IMR-90 (cell line): ENCODE measurements at regions not wholly inside any gene's neighbourhood (a gene's known extent, or its start where the extent isn't known, plus 50 kb on each side); places are given as distances from the start of the nearest gene placed in this dataset.

Experiments used
- ATAC-seq: fragments of 200-7000 bp; cut with Tn5 transposase; 2 replicates; pipeline ENCODE4 v1.9.1; 2020; ENCODE audit warnings: low read depth, mild to moderate bottlenecking, moderate library complexity
- BruUV-seq: library from RNA; stranded (reverse); fragments of 400-500 nt; replicated peaks from 2 replicates; lab custom pipeline; 2021; lab: Mats Ljungman, UMichigan
- CTCF ChIA-PET: fragments of 300-600 bp; formaldehyde crosslinking; extraction: SDS; loops from one replicate; lab custom pipeline; 2021; ENCODE audit warnings: antibody characterized with exemption; lab: Yijun Ruan, JAX
- POLR2A ChIA-PET: fragments of 300-600 bp; sonication (Branson Sonifier 250); formaldehyde crosslinking; loops from one replicate; lab custom pipeline; 2022; ENCODE audit warnings: antibody characterized with exemption; ENCODE audit not compliant: unreplicated experiment; lab: Charles Lee
- DNase-seq: peaks from one replicate; pipeline ENCODE4 v3.0.0; 2013
- H2AFZ ChIP-seq: replicated peaks from 2 replicates; pipeline ENCODE3; 2013; ENCODE audit warnings: low read length, mild to moderate bottlenecking; ENCODE audit not compliant: poor library complexity
- H2AK5ac ChIP-seq: 2 replicates; pipeline ENCODE4 v1.6.1; 2013; ENCODE audit warnings: low read depth, low read length, inconsistent platforms
- H2AK9ac ChIP-seq: replicated peaks from 2 replicates; pipeline ENCODE3; 2013; ENCODE audit warnings: mild to moderate bottlenecking, low read depth, low read length, moderate library complexity; ENCODE audit not compliant: poor library complexity
- H2BK120ac ChIP-seq: 2 replicates; pipeline ENCODE4 v1.6.1; 2013; ENCODE audit warnings: low read depth, low read length, inconsistent platforms
- H2BK15ac ChIP-seq: 3 replicates; pipeline ENCODE4 v1.6.1; 2013; ENCODE audit warnings: low read depth, low read length, inconsistent platforms
- H2BK20ac ChIP-seq: 2 replicates; pipeline ENCODE4 v1.6.1; 2013; ENCODE audit warnings: low read depth, mild to moderate bottlenecking, inconsistent platforms, low read length, moderate library complexity
- H2BK5ac ChIP-seq: 2 replicates; pipeline ENCODE4 v1.6.1; 2013; ENCODE audit warnings: mild to moderate bottlenecking, low read depth, low read length, inconsistent platforms; ENCODE audit not compliant: poor library complexity, severe bottlenecking
- H3K14ac ChIP-seq: replicated peaks from 2 replicates; pipeline ENCODE4 v1.6.1; 2013; ENCODE audit warnings: low read depth, low read length, inconsistent platforms
- H3K18ac ChIP-seq: 2 replicates; pipeline ENCODE4 v1.6.1; 2013; ENCODE audit warnings: low read depth, low read length, control low read depth
- H3K23ac ChIP-seq: 2 replicates; pipeline ENCODE4 v1.6.1; 2013; ENCODE audit warnings: low read depth, low read length, inconsistent platforms
- H3K27ac ChIP-seq: 2 replicates; pipeline ENCODE4 v1.5.1; 2013; ENCODE audit warnings: mild to moderate bottlenecking, control low read depth, low read length; ENCODE audit not compliant: insufficient read depth
- H3K27me3 ChIP-seq: 2 replicates; pipeline ENCODE4 v1.6.1; 2013; ENCODE audit warnings: low read length; ENCODE audit not compliant: control insufficient read depth, insufficient read depth
- H3K36me3 ChIP-seq: 2 replicates; pipeline ENCODE4 v1.6.1; 2013; ENCODE audit warnings: low read length, mixed read lengths; ENCODE audit not compliant: control insufficient read depth, insufficient read depth
- H3K4ac ChIP-seq: 2 replicates; pipeline ENCODE4 v1.6.1; 2013; ENCODE audit warnings: low read depth, low read length, inconsistent platforms
- H3K4me1 ChIP-seq: 2 replicates; pipeline ENCODE4 v1.6.1; 2013; ENCODE audit warnings: low read length, mixed read lengths; ENCODE audit not compliant: control insufficient read depth, insufficient read depth
- H3K4me2 ChIP-seq: 2 replicates; pipeline ENCODE4 v1.6.1; 2013; ENCODE audit warnings: low read depth, mild to moderate bottlenecking, control low read depth, low read length, moderate library complexity
- H3K4me3 ChIP-seq: 2 replicates; pipeline ENCODE4 v1.5.1; 2013; ENCODE audit warnings: low read depth, mild to moderate bottlenecking, control low read depth, low read length, moderate library complexity; ENCODE audit not compliant: insufficient read depth
- H3K56ac ChIP-seq: 2 replicates; pipeline ENCODE4 v1.6.1; 2013; ENCODE audit warnings: low read length, inconsistent platforms; ENCODE audit not compliant: insufficient read depth; ENCODE audit errors: extremely low read depth
- H3K79me1 ChIP-seq, 2 experiments: 2 replicates each; pipeline ENCODE4 v1.6.1; 2013; ENCODE audit warnings: low read length in 2 of 2, inconsistent platforms in 1 of 2, low read depth in 1 of 2
- H3K9ac ChIP-seq: 2 replicates; pipeline ENCODE4 v1.6.1; 2013; ENCODE audit warnings: low read depth, low read length, control low read depth
- H3K9me1 ChIP-seq: 2 replicates; pipeline ENCODE4 v1.6.1; 2013; ENCODE audit warnings: low read length, inconsistent platforms; ENCODE audit not compliant: insufficient read depth
- H3K9me3 ChIP-seq: 2 replicates; pipeline ENCODE4 v1.6.1; 2013; ENCODE audit warnings: low read length; ENCODE audit not compliant: control insufficient read depth, insufficient read depth
- H4K20me1 ChIP-seq: 2 replicates; pipeline ENCODE4 v1.6.1; 2013; ENCODE audit warnings: low read length, inconsistent platforms; ENCODE audit not compliant: insufficient read depth
- H4K5ac ChIP-seq: 2 replicates; pipeline ENCODE4 v1.6.1; 2013; ENCODE audit warnings: mild to moderate bottlenecking, low read depth, low read length, control low read depth
- H4K8ac ChIP-seq, 2 experiments: 2 replicates each; pipeline ENCODE4 v1.6.1; 2013; ENCODE audit warnings: low read depth in 2 of 2, low read length in 2 of 2, control low read depth in 1 of 2, inconsistent platforms in 1 of 2
- H4K91ac ChIP-seq: 2 replicates; pipeline ENCODE4 v1.6.1; 2013; ENCODE audit warnings: low read depth, low read length, inconsistent platforms; ENCODE audit not compliant: insufficient read depth
- NFE2L2 ChIP-seq: fragments of 150-350 bp; IDR thresholded peaks from 2 replicates; pipeline ENCODE4 v1.6.1; 2016; ENCODE audit warnings: low read depth, mild to moderate bottlenecking, low read length
- USF2 ChIP-seq: fragments of 150-350 bp; IDR thresholded peaks from 2 replicates; pipeline ENCODE4 v1.6.1; 2017; ENCODE audit warnings: mild to moderate bottlenecking, antibody characterized with exemption, low read length, low read depth
- WGBS, 2 experiments: methylation state at CpG; one replicate each; pipeline versions ENCODE4 v1.1.5 to v1.1.7; 2013; ENCODE audit warnings: missing lambda C conversion rate in 2 of 2; ENCODE audit not compliant: insufficient read length in 1 of 2; ENCODE audit errors: extremely low coverage in 2 of 2; 5-methylcytosine and 5-hydroxymethylcytosine counted together
- dilution Hi-C: fragments of 300-500 bp; cut with HindIII; formaldehyde crosslinking; loops from one replicate; pipeline ENCODE4 v1.14.3; 2018; ENCODE audit warnings: low sequenced_read_pairs; ENCODE audit not compliant: unreplicated experiment
- in situ Hi-C: fragments of 300-500 bp; cut with MboI; formaldehyde crosslinking; loops from 3 replicates; pipeline ENCODE4 v1.14.3; 2019; ENCODE audit warnings: low sequenced_read_pairs, inconsistent platforms, mixed read lengths
- intact Hi-C: fragments of 100-400 bp; cut with micrococcal nuclease; formaldehyde crosslinking; loops from 2 replicates; pipeline ENCODE4 v1.10.0; 2022

- ATAC-seq (no peak), DNase-seq (no peak)
- dilution Hi-C loops = no loop called here
- Histone ChIP-seq H3K4me1 (peaks cover 1% of the 10 kb centered on the region; the same call in 1 of the 2 replicates), H2AK5ac (no peak overlapping the region), H3K56ac (no peak overlapping the region), H3K36me3 (no peaks in the 10 kb centered on the region), H3K9me3 (no peaks in the 10 kb centered on the region), H3K18ac (no peak overlapping the region), H2AK9ac (no peak overlapping the region), H3K79me1 (no peaks in the 10 kb centered on the region), H3K23ac (peak overlapping the region; percentile 46; the same call in 1 of the 2 replicates), H3K9me1 (no peaks in the 10 kb centered on the region; the same call in 1 of the 2 replicates), H3K14ac (no peak overlapping the region), H3K4ac (no peak overlapping the region), H2BK20ac (no peak overlapping the region), H4K91ac (no peak overlapping the region), H4K20me1 (no peaks in the 10 kb centered on the region), H3K9ac (no peak overlapping the region), H2BK15ac (no peak overlapping the region; the same call in 2 of the 3 replicates), H4K8ac (no peak overlapping the region), H3K27me3 (no peaks in the 10 kb centered on the region), H2BK5ac (no peak overlapping the region), H4K5ac (no peak overlapping the region), H2AFZ (no peak overlapping the region), H3K4me3 (no peak overlapping the region), H3K27ac (no peak overlapping the region), H2BK120ac (no peak overlapping the region), H3K4me2 (no peak overlapping the region)
- no TSS peak for BruUV-seq
- in situ Hi-C loops = loop anchor here (5.0 to 10.0 kb wide), 2 partner anchors 318 to 660 kb away; no protein-coding TSS in a partner anchor
- ChIA-PET POLR2A (no interaction called here), CTCF (no interaction called here)
- no peak for TF ChIP-seq NFE2L2
- no peak for TF ChIP-seq USF2
- WGBS, 2 experiments = no CpG with 5 or more reads among the region's 2 CpGs
- intact Hi-C loops = loop anchor here (10.0 kb wide), 1 partner anchor 550 kb away; no protein-coding TSS in a partner anchor
Observed at GRCh38 chr7:16984375-16984774, 102.6 kb upstream of the AGR3 start.
